NT2/D1 (cell line): ENCODE measurements at regions not wholly inside any gene's neighbourhood (a gene's known extent, or its start where the extent isn't known, plus 50 kb on each side); places are given as distances from the start of the nearest gene placed in this dataset.

ENCODE experiments used
- DNase-seq: peaks from one replicate; pipeline ENCODE4 v3.0.0-alpha.2; 2011; ENCODE audit warnings: low read depth, low spot score
- H3K27me3 ChIP-seq: 2 replicates; pipeline ENCODE4 v1.6.0; 2011; ENCODE audit warnings: mild to moderate bottlenecking; ENCODE audit not compliant: insufficient read length, insufficient read depth
- H3K36me3 ChIP-seq: 2 replicates; pipeline ENCODE4 v1.6.1; 2011; ENCODE audit warnings: mild to moderate bottlenecking, low read length, mixed read lengths; ENCODE audit not compliant: insufficient read depth, insufficient read length
- H3K4me1 ChIP-seq: 2 replicates; pipeline ENCODE4 v1.5.1; 2011; ENCODE audit not compliant: insufficient read depth, insufficient read length
- H3K4me3 ChIP-seq: 2 replicates; pipeline ENCODE4 v1.5.1; 2011; ENCODE audit warnings: low read depth; ENCODE audit not compliant: insufficient read length
- H3K9ac ChIP-seq: 2 replicates; pipeline ENCODE4 v1.6.0; 2011; ENCODE audit warnings: low read depth; ENCODE audit not compliant: insufficient read length
- H3K9me3 ChIP-seq: 2 replicates; pipeline ENCODE4 v1.5.1; 2011; ENCODE audit warnings: mild to moderate bottlenecking, low read length; ENCODE audit not compliant: insufficient read depth
- SUZ12 ChIP-seq: IDR thresholded peaks from 2 replicates; pipeline ENCODE4 v1.6.1; 2011; ENCODE audit not compliant: insufficient read length, insufficient read depth; ENCODE audit errors: extremely low read depth
- YY1 ChIP-seq: IDR thresholded peaks from 2 replicates; pipeline ENCODE4 v1.6.1; 2011; ENCODE audit not compliant: insufficient read length, insufficient read depth
- ZNF274 ChIP-seq: IDR thresholded peaks from 2 replicates; pipeline ENCODE4 v1.6.1; 2011; ENCODE audit warnings: mild to moderate bottlenecking, low read depth, low read length

- H3K9ac ChIP-seq: no peak overlapping the region
- no peaks in the 10 kb centered on the region for H3K9me3 ChIP-seq
- H3K4me1 ChIP-seq: no peaks in the 10 kb centered on the region
- no peaks in the 10 kb centered on the region for H3K27me3 ChIP-seq
- no peak for DNase-seq
- TF ChIP-seq SUZ12 (no peak), YY1 (no peak), ZNF274 (no peak)
- no peak overlapping the region for H3K4me3 ChIP-seq
- H3K36me3 ChIP-seq: no peaks in the 10 kb centered on the region
These were observed 294.1 kb downstream of the KCNRG start for GRCh38 chr13:50309318-50309717.

GRCh38 chr13:50309882-50310594 is 294.8 kb downstream of the KCNRG start:
- H3K4me1 ChIP-seq: no peaks in the 10 kb centered on the region
- no peaks in the 10 kb centered on the region for H3K36me3 ChIP-seq
- TF ChIP-seq ZNF274 (no peak), SUZ12 (no peak), YY1 (no peak)
- no peak overlapping the region for H3K4me3 ChIP-seq
- H3K9ac ChIP-seq: no peak overlapping the region
- no peak for DNase-seq
- H3K27me3 ChIP-seq: no peaks in the 10 kb centered on the region
- H3K9me3 ChIP-seq: no peaks in the 10 kb centered on the region

GRCh38 chr13:50310734-50311133 is 295.5 kb downstream of the KCNRG start:
- no peak for TF ChIP-seq ZNF274
- no peak for TF ChIP-seq YY1
- no peak for TF ChIP-seq SUZ12
- no peaks in the 10 kb centered on the region for H3K27me3 ChIP-seq
- H3K9me3 ChIP-seq: no peaks in the 10 kb centered on the region
- H3K4me3 ChIP-seq: no peak overlapping the region
- no peak overlapping the region for H3K9ac ChIP-seq
- H3K36me3 ChIP-seq: no peaks in the 10 kb centered on the region
- no peaks in the 10 kb centered on the region for H3K4me1 ChIP-seq
- DNase-seq: no peak

GRCh38 chr13:50318887-50319286 is 303.6 kb downstream of the KCNRG start:
- no peaks in the 10 kb centered on the region for H3K9me3 ChIP-seq
- no peak overlapping the region for H3K4me3 ChIP-seq
- no peaks in the 10 kb centered on the region for H3K27me3 ChIP-seq
- TF ChIP-seq YY1 (no peak), SUZ12 (no peak), ZNF274 (no peak)
- H3K9ac ChIP-seq: no peak overlapping the region
- no peak for DNase-seq
- H3K4me1 ChIP-seq: no peaks in the 10 kb centered on the region
- H3K36me3 ChIP-seq: no peaks in the 10 kb centered on the region

- TF ChIP-seq SUZ12: no peak
- no peak for TF ChIP-seq ZNF274
- TF ChIP-seq YY1: no peak
- Histone ChIP-seq H3K4me1 (no peaks in the 10 kb centered on the region), H3K27me3 (no peaks in the 10 kb centered on the region), H3K9ac (no peak overlapping the region), H3K36me3 (no peaks in the 10 kb centered on the region), H3K9me3 (no peaks in the 10 kb centered on the region), H3K4me3 (no peak overlapping the region)
- DNase-seq: no peak
These were observed 304.5 kb downstream of the KCNRG start for GRCh38 chr13:50319635-50320255.

GRCh38 chr13:50320271-50320862 is 305.1 kb downstream of the KCNRG start:
- H3K4me1 ChIP-seq: no peaks in the 10 kb centered on the region
- no peak overlapping the region for H3K9ac ChIP-seq
- TF ChIP-seq YY1 (no peak), ZNF274 (no peak), SUZ12 (no peak)
- no peak overlapping the region for H3K4me3 ChIP-seq
- no peaks in the 10 kb centered on the region for H3K9me3 ChIP-seq
- no peaks in the 10 kb centered on the region for H3K27me3 ChIP-seq
- no peak for DNase-seq
- no peaks in the 10 kb centered on the region for H3K36me3 ChIP-seq

GRCh38 chr13:50322006-50322405 is 306.8 kb downstream of the KCNRG start:
- Histone ChIP-seq H3K9me3 (no peaks in the 10 kb centered on the region), H3K36me3 (no peaks in the 10 kb centered on the region), H3K27me3 (no peaks in the 10 kb centered on the region), H3K9ac (no peak overlapping the region), H3K4me3 (no peak overlapping the region), H3K4me1 (no peaks in the 10 kb centered on the region)
- DNase-seq: no peak
- TF ChIP-seq ZNF274: no peak
- no peak for TF ChIP-seq SUZ12
- TF ChIP-seq YY1: no peak
